GM19397 (cell line): ENCODE measurements at regions not wholly inside any gene's neighbourhood (a gene's known extent, or its start where the extent isn't known, plus 50 kb on each side); places are given as distances from the start of the nearest gene placed in this dataset.
"Not testable (repeated sequence)": the region's sequence is repeated elsewhere in the genome, so short reads cannot be mapped to it uniquely, and the experiment has no call there.

Experiments
- ATAC-seq: cut with Tn5 transposase; IDR thresholded peaks from one replicate; pipeline ENCODE4 v1.9.1; 2021; ENCODE audit warnings: mild to moderate bottlenecking, moderate library complexity; ENCODE audit not compliant: unreplicated experiment

DNA sequence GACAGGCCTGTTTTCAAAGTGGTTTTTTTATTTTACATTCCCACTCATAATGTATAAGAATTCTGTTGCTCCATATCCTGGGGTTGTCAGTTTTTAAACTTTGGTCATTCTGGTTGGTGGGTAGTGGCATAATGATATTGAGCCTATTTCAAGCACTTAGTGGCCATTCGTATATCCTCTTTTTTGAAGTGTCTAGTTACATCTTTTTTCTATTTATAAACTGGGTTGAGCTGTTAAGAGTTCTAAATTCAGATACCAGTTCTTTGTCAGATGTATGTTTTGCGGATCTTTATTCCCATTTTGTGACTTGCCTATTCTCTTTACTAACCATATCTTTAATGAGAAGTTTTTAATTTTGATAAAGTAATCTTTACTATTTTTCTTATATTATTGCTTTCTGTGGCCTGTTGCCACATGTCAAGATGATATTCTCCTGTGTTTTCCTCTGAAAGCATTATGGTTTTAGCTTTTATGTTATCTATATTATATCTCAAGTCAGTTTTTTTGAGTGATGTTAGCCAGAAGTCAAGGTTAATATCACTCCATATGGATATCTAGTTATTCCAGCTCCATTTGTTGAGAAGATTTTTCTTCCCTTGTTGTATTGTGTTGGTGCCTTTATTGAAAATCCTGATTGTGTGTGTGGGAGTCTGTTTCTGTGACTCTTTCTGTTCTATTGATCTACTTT, 110.9 kb downstream of the FHIP1A start:
- ATAC-seq, result no peak

DNA sequence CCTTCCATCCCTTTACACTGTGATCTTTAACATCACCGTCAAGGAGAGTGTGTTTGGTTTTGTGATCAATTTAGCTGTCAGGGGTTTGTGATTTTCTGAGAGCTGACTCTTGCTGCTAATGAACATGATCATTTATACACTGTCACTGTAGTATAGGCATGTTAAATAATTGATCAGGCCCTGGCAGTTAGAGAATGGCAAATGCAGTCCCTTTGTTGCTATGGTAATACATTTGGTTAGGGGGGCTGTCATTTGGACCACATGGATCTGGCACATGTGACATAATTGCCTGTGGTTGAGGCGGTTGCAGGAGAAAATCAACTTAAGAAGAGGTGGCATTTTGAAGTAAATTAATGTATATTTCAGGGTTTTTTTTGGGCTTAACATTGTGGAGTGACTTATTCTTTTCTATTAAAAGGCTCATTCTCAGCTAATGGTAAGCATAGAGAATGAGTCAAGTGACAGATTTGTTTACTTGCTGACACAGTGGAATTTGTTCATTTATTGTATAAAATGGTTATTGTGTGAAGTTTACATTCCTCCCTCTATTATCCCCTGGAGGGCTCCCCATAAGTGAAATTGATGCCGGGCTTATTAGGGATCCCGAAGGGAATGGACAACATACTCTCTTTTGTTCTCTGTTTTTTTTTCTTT, 114.0 kb downstream of the FHIP1A start:
- ATAC-seq, result no peak

DNA sequence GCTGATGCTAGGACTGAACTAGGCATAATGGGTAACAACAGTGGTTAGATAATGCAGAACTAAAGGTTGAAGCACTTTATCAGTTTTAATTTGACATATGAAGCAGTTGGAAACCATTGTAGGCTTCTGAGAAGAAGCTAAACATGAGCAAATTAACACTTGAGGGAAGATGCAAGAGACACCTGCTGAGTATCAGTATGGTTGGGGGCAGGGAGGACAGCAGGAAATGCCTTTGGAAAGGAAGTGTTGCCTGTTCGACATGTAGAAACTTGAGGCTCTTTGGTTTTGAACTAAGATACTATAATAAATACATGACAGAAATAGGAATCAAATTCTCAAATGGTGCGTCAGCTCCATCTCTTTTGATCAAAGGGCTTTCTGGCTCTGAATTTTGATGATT, 115.6 kb downstream of the FHIP1A start:
- no peak for ATAC-seq

DNA sequence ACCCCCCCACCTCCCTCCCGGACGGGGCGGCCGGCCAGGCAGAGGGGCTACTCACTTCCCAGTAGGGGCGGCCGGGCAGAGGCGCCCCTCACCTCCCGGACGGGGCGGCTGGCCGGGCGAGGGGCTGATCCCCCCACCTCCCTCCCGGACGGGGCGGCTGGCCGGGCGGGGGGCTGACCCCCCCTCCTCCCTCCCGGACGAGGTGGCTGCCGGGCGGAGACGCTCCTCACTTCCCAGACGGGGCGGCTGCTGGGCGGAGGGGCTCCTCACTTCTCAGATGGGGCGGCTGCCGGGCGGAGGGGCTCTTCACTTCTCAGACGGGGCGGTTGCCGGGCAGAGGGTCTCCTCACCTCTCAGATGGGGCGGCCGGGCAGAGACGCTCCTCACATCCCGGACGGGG, 117.5 kb downstream of the FHIP1A start:
- not testable (repeated sequence) for ATAC-seq

DNA sequence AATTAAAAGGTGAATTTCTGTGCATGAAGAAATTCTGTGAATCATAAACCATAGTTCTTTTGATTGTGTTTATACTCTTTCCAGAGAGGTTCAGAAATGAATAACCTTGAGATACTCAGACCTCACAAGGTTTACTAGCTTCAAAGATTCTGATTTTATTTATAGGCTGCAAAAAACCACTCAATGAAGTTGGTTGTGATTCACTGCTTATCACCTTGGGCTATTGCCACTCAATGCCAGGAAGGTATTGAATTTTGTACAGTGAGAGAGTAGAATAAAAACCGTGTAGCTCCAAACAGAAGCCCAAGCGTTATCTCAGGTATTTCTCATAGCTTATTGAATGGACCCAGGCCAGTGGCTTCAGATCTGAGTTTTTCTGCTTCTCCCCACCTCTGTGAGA, 118.7 kb downstream of the FHIP1A start:
- ATAC-seq, result no peak

DNA sequence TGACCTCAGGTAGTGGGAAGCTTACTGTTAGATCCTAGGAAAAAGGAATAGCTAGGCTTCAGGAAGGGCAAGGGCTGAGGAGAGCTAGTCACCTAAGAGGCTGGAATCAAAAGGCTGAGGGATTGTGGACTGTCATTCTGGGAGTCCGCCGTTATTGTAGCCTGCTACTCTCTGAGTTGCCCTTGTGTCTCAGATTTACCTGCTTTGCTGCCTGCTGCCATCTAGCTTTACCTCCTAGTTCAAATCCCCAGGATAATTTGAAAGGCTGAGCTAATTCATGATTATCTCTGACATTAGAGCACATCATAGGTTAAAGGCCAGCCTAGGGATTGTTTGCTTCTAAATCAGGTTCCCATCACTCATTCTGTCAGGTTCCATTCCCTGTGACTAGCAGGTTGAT, 120.2 kb downstream of the FHIP1A start:
- ATAC-seq, result no peak

DNA sequence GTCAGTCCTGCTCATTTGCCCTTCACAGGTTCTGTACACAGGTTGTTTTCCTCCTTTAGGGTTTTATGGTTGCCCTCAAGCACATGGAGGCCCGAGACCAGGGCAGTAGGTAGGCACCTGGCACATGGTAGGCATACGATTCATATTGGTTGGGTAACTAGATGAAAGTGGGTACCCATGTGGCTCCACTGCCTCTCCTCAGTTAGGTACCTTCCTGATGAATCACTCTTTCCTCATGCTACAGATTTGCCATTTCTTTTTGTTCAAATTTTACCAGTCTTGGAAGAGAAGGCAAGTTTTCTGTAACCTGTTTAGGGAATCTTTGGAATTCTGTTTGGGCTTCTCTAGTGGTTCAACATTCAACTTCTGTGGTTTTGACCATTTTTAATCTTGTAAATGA, 121.3 kb downstream of the FHIP1A start:
- ATAC-seq, result no peak

DNA sequence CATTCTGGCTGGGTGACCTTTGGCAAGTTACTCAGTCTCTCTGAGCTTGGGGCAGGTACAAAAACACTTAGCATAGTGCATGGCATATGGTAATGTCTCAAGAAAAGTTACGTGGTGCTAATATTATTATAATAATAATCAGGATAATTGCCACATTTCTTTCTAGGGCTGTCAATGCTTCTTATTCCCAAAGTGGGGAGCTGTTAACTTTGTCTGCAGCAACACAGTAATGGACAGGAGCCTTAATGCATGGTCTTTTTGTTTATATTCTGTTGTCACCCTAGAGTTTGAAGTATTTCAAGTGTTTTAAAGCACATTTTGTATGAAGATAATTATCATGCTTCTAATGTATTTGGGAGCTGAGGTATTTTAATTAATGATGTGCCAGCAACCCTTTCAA, 121.8 kb downstream of the FHIP1A start:
- ATAC-seq, result no peak

DNA sequence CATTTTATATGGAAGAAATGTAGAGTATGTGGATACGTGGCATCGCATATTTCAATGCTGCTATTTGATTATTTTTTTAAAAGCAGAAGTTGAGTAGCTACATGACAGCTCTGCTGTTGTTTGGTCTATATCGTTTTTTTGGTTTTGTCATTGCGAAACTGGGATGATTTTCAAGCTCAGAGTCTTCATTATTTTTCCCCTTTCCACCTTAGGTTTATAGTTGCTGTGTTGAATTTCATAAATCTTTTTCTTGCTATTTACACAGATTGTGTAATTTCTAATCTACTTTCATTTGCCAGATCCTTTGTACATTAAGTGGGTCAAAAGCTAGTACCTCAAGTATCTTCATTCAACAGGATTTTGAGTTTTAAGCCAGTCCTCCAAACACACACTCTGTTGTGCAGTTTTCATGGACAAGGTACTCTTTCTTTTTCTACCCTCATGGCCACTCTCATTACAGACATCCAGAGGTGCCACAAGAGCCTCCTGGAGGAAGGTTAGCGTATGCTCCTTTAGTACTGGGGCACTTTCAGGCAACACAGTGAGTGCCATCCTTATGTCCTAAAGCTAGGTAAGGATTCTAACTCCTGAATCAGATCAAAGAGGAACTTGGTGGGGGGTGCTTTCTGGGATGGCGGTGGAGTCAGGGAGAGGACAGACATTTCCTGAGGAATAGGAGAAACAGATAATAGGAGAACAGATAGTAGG, 123.2 kb downstream of the FHIP1A start:
- no peak for ATAC-seq

DNA sequence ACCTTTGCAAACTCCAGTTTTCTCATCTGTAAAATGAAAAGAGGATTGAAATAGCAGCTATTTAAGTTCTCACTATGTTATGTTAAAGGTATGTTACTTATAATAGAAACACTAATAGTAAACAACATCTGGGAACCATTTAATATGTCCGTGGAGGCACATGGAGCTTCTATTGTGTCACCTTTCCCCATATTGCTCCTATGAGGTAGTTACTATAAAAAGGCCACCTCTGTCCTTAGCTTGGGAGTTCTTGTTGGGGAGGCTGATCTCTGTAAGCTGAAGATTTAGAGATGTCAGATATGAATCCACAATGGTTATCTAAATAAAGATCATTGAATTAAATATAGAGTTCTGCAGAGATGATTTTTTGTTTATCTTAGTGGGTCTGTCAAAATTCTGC, 125.2 kb downstream of the FHIP1A start:
- no peak for ATAC-seq

DNA sequence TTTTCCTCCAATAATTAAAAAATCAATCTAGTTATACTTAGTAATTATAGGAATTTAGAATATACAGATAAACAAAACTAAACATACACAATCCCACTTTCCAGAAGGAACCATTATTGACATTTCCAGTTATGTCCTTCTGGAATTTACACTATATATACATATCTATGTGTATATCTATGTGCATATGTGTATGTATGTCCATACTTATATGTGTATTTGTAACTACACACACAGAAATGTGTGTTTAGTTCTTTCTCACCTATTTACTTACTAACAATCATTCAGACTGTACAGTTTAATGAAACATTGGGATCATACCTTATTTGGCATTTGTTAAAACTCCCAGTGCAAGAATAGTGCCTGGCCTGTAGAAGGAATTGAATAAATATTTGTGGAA, 126.4 kb downstream of the FHIP1A start:
- ATAC-seq, result no peak

DNA sequence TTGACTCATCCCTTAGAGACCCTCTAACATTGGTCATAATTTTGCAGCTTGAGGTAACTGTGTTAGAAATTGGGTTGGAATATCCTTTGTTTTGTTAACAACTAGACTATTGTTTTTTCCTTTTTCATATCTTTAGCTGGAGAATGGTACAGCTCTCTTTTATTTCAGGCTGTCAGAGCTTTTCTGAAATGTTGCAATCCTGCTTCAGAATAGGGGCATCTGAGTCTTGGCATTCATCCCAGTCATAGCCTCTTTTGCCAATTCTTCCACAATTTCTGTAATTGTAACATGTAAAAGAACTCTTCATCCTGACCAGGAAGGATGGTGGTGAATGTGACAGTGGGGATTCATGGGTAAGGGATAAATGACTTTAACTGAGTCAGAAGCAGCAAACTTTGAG, 128.7 kb downstream of the FHIP1A start:
- no peak for ATAC-seq

DNA sequence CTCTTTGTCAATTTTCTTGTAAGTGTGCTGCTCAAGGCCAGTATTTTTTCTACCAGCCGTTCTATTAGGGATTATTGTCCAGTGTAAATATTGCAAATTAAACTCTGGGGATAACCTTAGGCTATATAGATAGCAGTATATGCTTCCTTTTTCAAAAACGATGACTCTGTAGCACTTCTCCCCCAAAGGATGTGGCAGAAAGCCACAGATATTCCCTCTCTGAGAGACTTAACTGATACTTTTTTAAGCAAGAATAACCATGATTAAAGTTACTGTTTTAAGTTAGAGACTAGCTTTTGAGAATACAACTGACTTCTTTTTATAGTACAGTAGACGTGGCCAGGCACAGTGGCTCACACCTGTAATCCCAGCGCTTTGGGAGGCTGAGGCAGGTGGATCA, 130.0 kb downstream of the FHIP1A start:
- no peak for ATAC-seq

DNA sequence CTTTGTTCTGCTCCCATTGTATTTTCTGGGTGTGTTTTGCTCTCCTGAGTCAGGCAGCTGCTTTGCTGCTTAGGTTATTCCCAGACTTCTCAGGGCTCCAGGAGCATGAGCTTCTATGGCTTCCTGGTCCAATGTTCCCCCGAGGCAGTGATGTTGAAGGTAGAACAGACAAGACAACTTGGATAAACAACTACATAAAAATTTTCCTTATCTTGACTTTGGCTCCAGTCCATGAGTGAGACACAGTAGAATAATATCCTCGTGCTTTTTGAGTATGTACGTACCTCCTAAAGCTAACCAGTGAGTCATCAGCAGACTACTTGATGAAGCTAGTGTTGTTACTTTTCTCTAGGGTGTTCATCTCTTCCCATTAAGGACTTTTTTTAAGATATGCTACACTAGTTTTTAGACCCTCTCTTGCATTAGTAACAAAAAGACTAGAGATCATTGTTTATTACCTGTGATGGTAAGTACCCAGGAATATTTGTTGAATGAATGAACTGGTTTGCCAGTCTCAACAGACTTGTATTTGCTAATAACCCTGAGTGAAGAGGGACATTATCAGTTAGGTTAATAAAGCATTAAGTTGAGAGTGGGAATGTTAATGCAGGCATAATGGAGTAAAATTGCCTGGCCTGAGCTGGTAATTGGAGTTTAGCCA, 131.9 kb downstream of the FHIP1A start:
- ATAC-seq, result no peak

DNA sequence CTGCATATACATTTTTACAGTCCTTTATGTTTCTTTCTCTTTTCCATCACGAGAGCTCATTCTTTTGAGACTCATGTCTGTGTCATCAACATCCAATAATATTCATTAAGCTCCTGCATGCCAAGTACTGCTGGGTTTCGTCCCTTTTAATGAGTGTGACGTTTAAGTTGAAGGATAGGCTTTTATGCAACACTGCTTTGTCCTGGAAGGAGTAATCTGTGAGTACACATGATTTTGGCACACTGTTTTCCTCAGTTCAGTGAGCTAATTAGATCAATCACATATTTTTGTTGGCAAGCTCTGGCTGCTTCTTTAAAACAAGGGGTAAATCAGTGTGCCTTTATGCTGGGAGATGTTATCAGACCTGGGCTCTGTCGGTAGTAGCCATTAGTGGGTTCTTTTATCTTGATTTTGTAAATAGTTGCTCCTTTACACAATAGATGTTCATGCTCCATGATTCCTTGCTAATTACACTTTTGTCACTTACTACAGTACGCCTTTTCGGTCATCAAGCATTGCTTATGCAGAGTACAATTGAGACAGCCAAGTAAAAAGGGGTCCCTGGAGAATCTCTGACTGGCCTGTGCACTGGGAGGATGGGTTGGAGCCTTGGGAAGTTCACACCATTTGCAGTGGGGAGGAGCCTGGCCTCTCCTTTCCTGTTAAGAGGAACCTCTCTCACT, 132.6 kb downstream of the FHIP1A start:
- ATAC-seq, result no peak

DNA sequence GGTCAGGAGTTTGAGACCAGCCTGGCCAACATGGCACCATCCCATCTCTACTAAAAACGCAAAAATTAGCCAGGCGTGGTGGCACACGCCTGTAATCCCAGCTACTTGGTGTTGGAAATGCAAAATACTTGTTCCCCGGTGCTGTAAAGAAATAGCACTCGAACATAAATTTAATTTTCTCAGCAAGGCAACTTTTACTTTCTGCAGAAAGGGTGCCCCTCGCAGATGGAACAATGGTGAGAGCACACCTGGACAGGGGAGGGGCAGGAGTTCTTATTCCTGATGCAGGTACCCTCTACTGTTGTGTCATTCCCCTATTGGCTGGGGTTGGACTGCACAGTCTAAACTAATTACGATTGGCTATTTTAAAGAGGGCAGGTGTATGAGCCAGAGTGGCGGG, 139.7 kb downstream of the FHIP1A start:
- no peak for ATAC-seq

DNA sequence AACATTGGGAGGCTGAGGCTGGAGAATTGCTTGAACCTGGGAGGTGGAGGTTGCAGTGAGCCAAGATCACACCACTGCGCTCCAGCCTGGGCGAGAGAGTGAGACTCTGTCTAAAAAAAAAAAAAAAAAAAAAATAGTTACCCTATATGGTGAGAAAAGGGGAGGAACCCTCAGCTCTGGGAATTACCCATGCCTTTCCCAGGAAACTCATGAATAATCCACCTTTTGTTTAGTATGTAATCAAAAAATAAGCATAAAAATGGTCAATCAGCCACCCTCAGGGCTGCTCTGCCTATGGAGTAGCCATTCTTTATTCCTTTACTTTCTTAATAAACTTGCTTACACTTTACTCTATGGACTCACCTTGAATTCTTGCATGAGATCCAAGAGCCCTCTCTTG, 140.4 kb downstream of the FHIP1A start:
- not testable (repeated sequence) for ATAC-seq

DNA sequence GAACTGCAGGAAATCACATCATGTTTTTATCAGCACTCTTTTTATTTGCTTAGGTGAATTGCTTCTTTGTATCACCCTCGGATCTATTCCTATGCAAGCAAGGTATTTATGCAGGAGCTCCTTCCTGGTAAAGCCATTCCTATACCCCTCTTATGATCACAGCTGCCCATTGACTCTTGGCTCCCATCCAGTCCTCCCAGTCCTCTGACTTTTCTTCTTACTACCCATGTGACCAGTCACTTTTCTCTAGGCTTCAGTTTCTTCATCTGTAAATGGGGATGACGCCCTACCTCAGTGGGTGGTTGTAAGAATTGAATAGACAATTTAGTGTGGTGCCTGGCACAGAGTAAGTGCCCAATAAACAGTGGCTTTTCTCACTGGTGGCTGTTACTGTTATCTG, 144.9 kb downstream of the FHIP1A start:
- no peak for ATAC-seq

DNA sequence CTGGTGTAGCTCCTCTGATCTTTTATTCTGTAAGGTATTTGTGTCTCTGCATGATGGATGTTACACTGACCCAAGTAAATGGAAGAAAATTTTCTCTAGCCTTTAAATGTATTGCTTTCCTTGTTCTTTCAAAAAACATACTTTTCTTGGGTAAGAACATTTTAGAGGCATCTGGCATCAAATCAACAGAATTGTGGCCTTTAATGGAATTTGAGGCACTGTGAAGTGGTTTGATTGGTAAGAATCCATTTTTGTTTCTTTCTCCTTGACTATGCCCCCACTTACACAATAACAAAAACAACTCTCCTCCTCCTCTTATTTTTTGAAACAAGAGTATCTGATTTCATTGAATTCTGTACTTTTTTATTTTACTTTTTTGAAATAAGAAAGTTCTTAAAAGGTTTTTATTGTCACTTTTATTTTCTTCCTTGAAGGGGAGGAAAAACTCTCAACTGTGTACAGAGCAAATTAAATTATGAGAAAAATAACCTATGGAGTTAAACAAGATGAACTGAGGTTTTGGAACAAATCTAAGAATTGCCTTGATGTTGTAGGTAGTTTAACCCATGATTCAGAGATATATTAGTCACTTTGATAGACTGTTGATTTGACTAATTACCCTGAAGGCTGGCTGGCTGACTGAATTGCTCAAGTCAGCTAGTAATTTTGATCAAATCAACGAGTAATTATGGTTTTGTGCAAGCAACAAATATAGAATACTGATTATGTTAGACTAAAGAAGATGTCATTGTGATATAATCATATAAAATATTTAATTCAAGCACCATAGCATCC, 146.4 kb downstream of the FHIP1A start:
- no peak for ATAC-seq

DNA sequence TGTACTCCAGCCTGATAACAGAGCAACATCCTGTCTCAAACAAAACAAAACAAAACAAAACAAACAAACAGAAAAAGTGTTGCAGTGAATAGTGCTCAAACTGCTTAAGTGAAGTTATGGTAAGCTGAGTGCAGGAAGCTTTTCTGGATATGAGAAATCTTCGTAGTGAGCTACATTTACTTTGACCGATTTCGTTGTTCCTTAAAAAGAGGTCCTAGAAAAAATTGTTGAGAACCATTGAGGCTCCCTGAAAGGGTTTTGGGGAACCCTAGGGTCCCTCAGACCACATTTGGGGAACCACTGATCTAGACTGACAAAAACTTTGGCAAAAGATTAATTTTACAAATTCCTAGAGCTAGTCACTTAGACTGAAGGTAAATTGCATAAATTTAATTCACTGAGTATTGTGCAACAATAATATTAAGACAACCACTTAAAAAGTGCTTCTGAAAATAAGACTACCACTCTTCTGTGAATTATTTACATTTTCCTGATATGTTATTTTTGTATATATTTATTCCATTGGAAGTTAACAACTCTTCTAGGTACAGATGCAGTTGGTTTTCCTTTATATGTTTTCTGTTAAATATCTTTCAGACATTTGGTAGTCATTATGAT, 149.6 kb downstream of the FHIP1A start:
- ATAC-seq, result no peak
